Mesendoderm (in vitro differentiated cells): ENCODE measurements at regions not wholly inside any gene's neighbourhood (a gene's known extent, or its start where the extent isn't known, plus 50 kb on each side); places are given as distances from the start of the nearest gene placed in this dataset.
"Not testable (repeated sequence)": the region's sequence is repeated elsewhere in the genome, so short reads cannot be mapped to it uniquely, and the experiment has no call there.

Experiments used
- DNase-seq: peaks from one replicate; pipeline ENCODE4 v3.0.0; 2013
- H2AK5ac ChIP-seq: 2 replicates; pipeline ENCODE4 v1.6.1; 2013; ENCODE audit warnings: low read length, inconsistent platforms
- H2BK120ac ChIP-seq: 2 replicates; pipeline ENCODE4 v1.6.1; 2013; ENCODE audit warnings: low read depth, mild to moderate bottlenecking, low read length, moderate library complexity, mixed read lengths
- H2BK15ac ChIP-seq: replicated peaks from 2 replicates; pipeline ENCODE4 v1.6.1; 2013; ENCODE audit warnings: low read depth, mild to moderate bottlenecking, moderate library complexity
- H2BK5ac ChIP-seq: 2 replicates; pipeline ENCODE4 v1.6.1; 2013; ENCODE audit warnings: low read length, inconsistent platforms
- H3K18ac ChIP-seq: 2 replicates; pipeline ENCODE4 v1.6.1; 2013; ENCODE audit warnings: mild to moderate bottlenecking, low read length, mixed read lengths
- H3K23ac ChIP-seq: one replicate; pipeline ENCODE4 v1.6.1; 2013; ENCODE audit warnings: low read length
- H3K27ac ChIP-seq: 2 replicates; pipeline ENCODE4 v1.5.1; 2013; ENCODE audit warnings: low read depth, mild to moderate bottlenecking, inconsistent platforms, low read length, moderate library complexity
- H3K27me3 ChIP-seq: 2 replicates; pipeline ENCODE4 v1.6.1; 2013; ENCODE audit warnings: low read length, control low read depth, mild to moderate bottlenecking, inconsistent platforms; ENCODE audit not compliant: insufficient read depth, poor library complexity
- H3K36me3 ChIP-seq: 2 replicates; pipeline ENCODE4 v1.6.1; 2013; ENCODE audit warnings: low read length, inconsistent platforms; ENCODE audit not compliant: control insufficient read depth, insufficient read depth
- H3K4ac ChIP-seq: one replicate; pipeline ENCODE4 v1.6.1; 2013; ENCODE audit warnings: low read depth, mild to moderate bottlenecking, low read length, moderate library complexity
- H3K4me1 ChIP-seq: 2 replicates; pipeline ENCODE4 v1.6.1; 2013; ENCODE audit warnings: low read depth, low read length, inconsistent platforms; ENCODE audit not compliant: control insufficient read depth
- H3K4me2 ChIP-seq: 2 replicates; pipeline ENCODE4 v1.6.1; 2013; ENCODE audit warnings: low read length
- H3K4me3 ChIP-seq: 2 replicates; pipeline ENCODE4 v1.5.1; 2013; ENCODE audit warnings: mild to moderate bottlenecking, low read length
- H3K56ac ChIP-seq: one replicate; pipeline ENCODE4 v1.6.1; 2013; ENCODE audit warnings: low read length
- H3K79me1 ChIP-seq: 2 replicates; pipeline ENCODE4 v1.6.1; 2013; ENCODE audit warnings: low read length, inconsistent platforms
- H3K79me2 ChIP-seq: 2 replicates; pipeline ENCODE4 v1.6.1; 2013; ENCODE audit warnings: mild to moderate bottlenecking, low read length; ENCODE audit not compliant: control insufficient read depth, insufficient read depth
- H3K9ac ChIP-seq: 2 replicates; pipeline ENCODE4 v1.6.1; 2013; ENCODE audit warnings: low read length, inconsistent platforms
- H4K5ac ChIP-seq: one replicate; pipeline ENCODE4 v1.6.1; 2013; ENCODE audit warnings: low read length
- H4K8ac ChIP-seq: one replicate; pipeline ENCODE4 v1.6.1; 2013; ENCODE audit warnings: low read depth, mild to moderate bottlenecking, control low read depth, low read length, moderate library complexity
- WGBS: extraction: QIAGEN DNeasy Blood & Tissue Kit; methylation state at CpG from one replicate; pipeline ENCODE4 v1.1.7; 2013; ENCODE audit warnings: low lambda C conversion rate, missing lambda C conversion rate; ENCODE audit not compliant: insufficient coverage; ENCODE audit errors: extremely low coverage; 5-methylcytosine and 5-hydroxymethylcytosine counted together

DNA sequence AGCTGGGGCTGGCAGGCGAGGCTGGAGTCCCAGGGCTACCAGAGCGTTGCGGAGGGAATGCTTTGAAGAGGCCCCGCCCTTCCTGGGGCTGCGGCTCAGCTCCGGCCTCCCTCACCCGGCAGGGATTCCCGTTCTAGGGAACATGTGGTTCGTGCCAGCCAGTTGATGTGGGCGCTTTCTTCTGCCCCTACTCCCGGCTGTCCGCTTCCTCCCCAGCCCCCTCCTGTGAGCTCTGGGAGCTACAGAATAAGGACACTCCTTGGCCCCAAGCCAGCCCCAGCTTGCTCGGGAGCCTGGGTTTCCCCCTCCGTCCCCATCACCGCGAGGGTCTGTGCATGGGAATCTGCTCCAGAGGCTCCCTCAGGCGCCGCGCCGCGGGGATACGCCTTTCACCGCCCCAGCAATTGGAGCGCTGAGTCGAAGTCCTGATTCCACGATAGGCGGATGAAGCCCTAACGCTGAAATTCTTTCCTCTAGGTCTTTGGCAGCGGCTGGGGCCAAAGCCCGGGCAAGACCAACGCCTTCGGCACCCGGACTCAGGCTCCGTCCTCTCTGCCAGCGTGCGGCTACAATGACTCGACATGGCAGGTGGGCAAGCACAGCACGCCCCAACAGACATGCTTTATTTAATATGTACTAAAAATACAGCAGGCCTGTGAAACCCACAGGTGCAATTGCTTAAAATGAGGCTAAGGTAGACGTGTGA is 69.5 kb downstream of the KLF15 start:
- Histone ChIP-seq H3K79me2 (no peaks in the 10 kb centered on the region), H3K4me1 (no peaks in the 10 kb centered on the region), H3K27me3 (no peaks in the 10 kb centered on the region), H3K56ac (peak overlapping the region; percentile 80), H3K18ac (no peak overlapping the region), H3K23ac (no peak overlapping the region), H4K8ac (no peak overlapping the region), H3K4me3 (peak overlapping the region; percentile 4), H2BK5ac (no peak overlapping the region), H3K79me1 (no peaks in the 10 kb centered on the region), H2BK15ac (no peak overlapping the region), H3K9ac (peak overlapping the region; percentile 68), H4K5ac (no peak overlapping the region), H3K4ac (no peak overlapping the region), H3K4me2 (peak overlapping the region; percentile 47), H2BK120ac (no peak overlapping the region), H2AK5ac (no peak overlapping the region), H3K27ac (no peak overlapping the region), H3K36me3 (no peaks in the 10 kb centered on the region)
- no CpG with 5 or more reads among the region's 39 CpGs for WGBS
- DNase-seq, result peak; percentile 79

DNA sequence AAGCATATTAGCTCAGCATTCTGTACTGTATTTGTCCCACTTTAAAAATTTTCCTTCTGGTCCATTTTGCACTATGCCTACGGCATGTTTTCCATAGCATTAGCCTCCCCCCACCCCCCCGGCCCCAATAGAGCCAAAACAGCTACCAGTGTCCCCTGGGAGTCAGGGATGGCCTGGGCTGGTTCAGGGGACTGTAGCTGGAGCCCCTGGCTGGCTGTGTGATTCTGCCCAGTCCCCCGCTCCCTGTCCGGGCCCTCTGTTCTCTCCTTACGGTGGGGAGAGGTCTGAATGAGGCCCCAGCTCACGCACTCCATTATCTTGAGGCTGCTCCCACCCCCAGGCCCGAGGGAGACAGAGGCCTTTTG is 70.1 kb downstream of the KLF15 start:
- Histone ChIP-seq H3K4me1 (no peaks in the 10 kb centered on the region), H2AK5ac (no peak overlapping the region), H3K9ac (peak overlapping the region; percentile 68), H3K79me1 (no peaks in the 10 kb centered on the region), H3K56ac (peak overlapping the region; percentile 80), H4K8ac (no peak overlapping the region), H4K5ac (no peak overlapping the region), H3K79me2 (no peaks in the 10 kb centered on the region), H3K18ac (no peak overlapping the region), H3K4me2 (peak overlapping the region; percentile 47), H3K36me3 (no peaks in the 10 kb centered on the region), H3K4me3 (no peak overlapping the region), H3K4ac (no peak overlapping the region), H3K27ac (no peak overlapping the region), H2BK15ac (no peak overlapping the region), H3K23ac (no peak overlapping the region), H3K27me3 (no peaks in the 10 kb centered on the region), H2BK120ac (no peak overlapping the region), H2BK5ac (no peak overlapping the region)
- DNase-seq, result no peak
- WGBS, result no CpG with 5 or more reads among the region's 7 CpGs

DNA sequence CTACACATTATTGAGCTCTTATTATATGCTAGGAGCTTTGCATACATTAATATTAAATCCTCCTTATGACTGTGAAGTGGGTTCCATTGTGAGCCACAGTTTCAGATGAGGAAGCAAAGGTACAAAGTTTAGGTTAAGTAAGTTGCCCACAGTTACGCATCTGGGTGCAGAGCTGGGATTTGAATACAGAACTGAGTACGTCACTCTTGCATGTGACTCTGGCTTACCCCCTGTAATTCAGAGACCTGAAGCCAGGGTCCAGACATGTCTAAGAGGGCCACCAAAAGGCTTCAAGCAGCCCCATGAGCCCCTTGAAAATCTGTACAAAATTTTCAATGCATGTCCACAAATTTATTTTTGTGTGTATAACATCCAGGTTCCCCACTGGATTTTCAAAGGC is 71.8 kb downstream of the KLF15 start:
- Histone ChIP-seq H3K4me3 (no peak overlapping the region), H3K27ac (no peak overlapping the region), H3K9ac (no peak overlapping the region), H3K4me2 (no peak overlapping the region), H2BK15ac (no peak overlapping the region), H2AK5ac (no peak overlapping the region), H2BK5ac (no peak overlapping the region), H3K79me2 (no peaks in the 10 kb centered on the region), H3K27me3 (no peaks in the 10 kb centered on the region), H3K56ac (no peak overlapping the region), H4K8ac (no peak overlapping the region), H2BK120ac (no peak overlapping the region), H3K23ac (no peak overlapping the region), H3K79me1 (no peaks in the 10 kb centered on the region), H3K4me1 (no peaks in the 10 kb centered on the region), H3K36me3 (no peaks in the 10 kb centered on the region), H4K5ac (no peak overlapping the region), H3K4ac (no peak overlapping the region), H3K18ac (no peak overlapping the region)
- WGBS, result no CpG with 5 or more reads among the region's 2 CpGs
- no peak for DNase-seq

DNA sequence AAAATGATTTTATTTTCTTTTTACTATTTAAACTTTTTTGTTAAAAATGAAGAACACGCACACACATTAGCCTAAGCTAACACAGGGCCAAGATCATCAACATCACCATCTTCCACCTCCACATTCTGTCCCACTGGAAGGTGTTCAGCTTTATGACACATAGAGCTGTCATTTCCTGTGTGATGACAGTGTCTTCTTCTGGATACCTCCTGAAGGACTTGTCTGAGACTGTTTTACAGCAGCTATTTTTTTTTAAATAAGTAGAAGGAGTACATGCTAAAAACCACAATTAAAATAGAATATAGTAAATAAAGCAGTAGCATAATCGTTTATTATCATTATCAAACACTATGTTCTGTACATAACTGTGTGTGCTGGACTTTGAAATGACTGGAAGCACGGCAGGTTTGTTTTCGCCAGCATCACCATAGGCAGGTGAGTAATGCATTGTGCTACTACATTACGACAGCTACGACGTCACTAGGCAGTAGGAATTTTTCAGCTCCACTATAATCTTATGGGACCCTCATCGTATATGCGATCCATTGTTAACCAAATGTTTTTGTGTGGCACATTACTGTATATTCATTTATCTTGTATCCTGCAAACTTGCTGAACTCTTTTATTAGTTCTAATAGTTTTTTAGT is 72.8 kb downstream of the KLF15 start:
- whole genome bisulfite sequencing, result no CpG with 5 or more reads among the region's 9 CpGs
- no peaks in the 10 kb centered on the region for H3K79me2 ChIP-seq

DNA sequence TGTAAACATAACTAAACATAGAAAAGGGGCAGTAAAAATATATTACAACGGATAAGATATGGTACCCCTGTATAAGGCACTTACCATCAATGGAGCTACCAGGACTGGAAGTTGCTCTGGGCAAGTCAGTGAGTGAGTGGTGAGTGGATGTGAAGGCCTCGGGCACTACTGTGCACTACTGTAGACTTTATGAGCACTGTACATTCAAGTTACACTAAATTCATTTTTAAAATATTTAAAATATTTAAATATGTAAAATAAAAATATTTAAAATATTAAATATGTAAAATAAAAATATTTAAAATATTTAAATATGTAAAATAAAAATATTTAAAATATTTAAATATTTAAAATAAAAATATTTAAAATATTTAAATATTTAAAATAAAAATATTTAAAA is 73.6 kb downstream of the KLF15 start:
- H3K23ac ChIP-seq, H3K9ac ChIP-seq, H4K8ac ChIP-seq, H3K18ac ChIP-seq, H2BK120ac ChIP-seq, DNase-seq, H3K56ac ChIP-seq, H3K4me2 ChIP-seq, H3K4me1 ChIP-seq, H2BK15ac ChIP-seq, H3K4me3 ChIP-seq, H2BK5ac ChIP-seq, H3K4ac ChIP-seq, H3K27ac ChIP-seq, H3K79me1 ChIP-seq, H3K36me3 ChIP-seq, H3K79me2 ChIP-seq, H4K5ac ChIP-seq, H3K27me3 ChIP-seq, H2AK5ac ChIP-seq: not testable (repeated sequence)
- WGBS, result no CpG with 5 or more reads among the region's 2 CpGs

More for the DNA sequence above, 72.8 kb downstream of the KLF15 start:
- Histone ChIP-seq H2AK5ac (no peak overlapping the region), H3K36me3 (no peaks in the 10 kb centered on the region), H2BK5ac (no peak overlapping the region), H3K4ac (no peak overlapping the region), H3K23ac (no peak overlapping the region), H3K4me3 (no peak overlapping the region), H3K9ac (no peak overlapping the region), H3K4me1 (no peaks in the 10 kb centered on the region), H4K8ac (no peak overlapping the region), H3K27me3 (no peaks in the 10 kb centered on the region), H3K27ac (no peak overlapping the region), H3K79me1 (no peaks in the 10 kb centered on the region), H4K5ac (no peak overlapping the region), H3K18ac (no peak overlapping the region), H2BK15ac (no peak overlapping the region), H3K56ac (no peak overlapping the region), H3K4me2 (no peak overlapping the region), H2BK120ac (no peak overlapping the region)
- no peak for DNase-seq

DNA sequence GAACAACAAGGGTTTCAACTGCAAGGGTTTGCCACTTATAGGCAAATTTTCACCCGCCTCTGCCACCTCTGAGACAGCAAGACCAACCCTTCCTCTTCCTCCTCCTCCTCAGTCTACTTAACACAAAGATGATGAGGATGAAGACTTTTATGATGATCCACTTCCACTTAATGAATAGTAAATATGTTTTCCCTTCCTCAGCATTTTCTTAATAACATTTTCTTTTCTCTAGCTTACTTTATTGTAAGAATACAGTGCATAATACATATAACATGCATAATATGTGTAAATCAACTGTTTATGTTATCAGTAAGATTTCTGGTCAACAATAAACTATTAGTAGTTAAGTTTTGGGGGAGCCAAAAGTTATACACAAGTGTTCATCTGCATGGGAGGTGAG is 77.4 kb downstream of the KLF15 start:
- no peak overlapping the region for H4K5ac ChIP-seq
- no peak overlapping the region for H3K27ac ChIP-seq
- H3K4me3 ChIP-seq, result no peak overlapping the region
- no peaks in the 10 kb centered on the region for H3K4me1 ChIP-seq
- H3K23ac ChIP-seq, result no peak overlapping the region
- H2BK15ac ChIP-seq, result no peak overlapping the region
- H2BK5ac ChIP-seq, result no peak overlapping the region
- H3K79me1 ChIP-seq, result no peaks in the 10 kb centered on the region
- no peaks in the 10 kb centered on the region for H3K36me3 ChIP-seq
- no peak overlapping the region for H3K4me2 ChIP-seq
- H3K56ac ChIP-seq, result no peak overlapping the region
- no peak overlapping the region for H3K9ac ChIP-seq
- H3K27me3 ChIP-seq, result no peaks in the 10 kb centered on the region
- H4K8ac ChIP-seq, result no peak overlapping the region
- H2AK5ac ChIP-seq, result no peak overlapping the region
- no CpG with 5 or more reads among the region's 1 CpG for WGBS
- no peak overlapping the region for H3K18ac ChIP-seq
- no peak for DNase-seq
- no peak overlapping the region for H3K4ac ChIP-seq
- H3K79me2 ChIP-seq, result no peaks in the 10 kb centered on the region
- no peak overlapping the region for H2BK120ac ChIP-seq
